GM21825 (cell line): ENCODE measurements at regions not wholly inside any gene's neighbourhood (a gene's known extent, or its start where the extent isn't known, plus 50 kb on each side); places are given as distances from the start of the nearest gene placed in this dataset.

Source experiments
- ATAC-seq: cut with Tn5 transposase; IDR thresholded peaks from one replicate; pipeline ENCODE4 v1.9.1; 2021; ENCODE audit warnings: mild to moderate bottlenecking, moderate library complexity; ENCODE audit not compliant: unreplicated experiment

DNA sequence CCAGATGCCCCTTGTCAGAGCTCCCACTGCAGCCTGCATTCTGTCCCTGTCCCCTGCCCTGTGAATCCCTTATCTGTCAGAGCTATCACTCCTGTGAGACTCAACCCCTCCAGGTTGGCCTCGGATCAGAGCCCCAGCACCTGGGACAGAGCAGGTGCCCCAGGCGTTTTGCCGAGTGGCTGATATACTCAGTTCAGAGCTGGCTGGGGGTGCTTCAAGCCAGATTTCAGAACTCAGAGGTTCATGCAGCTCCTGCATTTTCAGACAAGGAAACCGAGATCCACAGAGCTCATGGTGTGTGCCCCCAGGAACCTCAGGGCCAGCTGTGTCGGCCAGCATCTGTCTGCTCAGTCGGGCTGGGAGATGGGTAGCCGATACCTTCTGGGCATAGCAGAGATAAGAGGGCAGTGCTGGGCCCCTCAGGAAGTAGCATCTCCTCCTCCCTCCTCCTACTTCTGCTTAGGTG is 228.0 kb upstream of the RTL1 start:
- no peak for ATAC-seq

DNA sequence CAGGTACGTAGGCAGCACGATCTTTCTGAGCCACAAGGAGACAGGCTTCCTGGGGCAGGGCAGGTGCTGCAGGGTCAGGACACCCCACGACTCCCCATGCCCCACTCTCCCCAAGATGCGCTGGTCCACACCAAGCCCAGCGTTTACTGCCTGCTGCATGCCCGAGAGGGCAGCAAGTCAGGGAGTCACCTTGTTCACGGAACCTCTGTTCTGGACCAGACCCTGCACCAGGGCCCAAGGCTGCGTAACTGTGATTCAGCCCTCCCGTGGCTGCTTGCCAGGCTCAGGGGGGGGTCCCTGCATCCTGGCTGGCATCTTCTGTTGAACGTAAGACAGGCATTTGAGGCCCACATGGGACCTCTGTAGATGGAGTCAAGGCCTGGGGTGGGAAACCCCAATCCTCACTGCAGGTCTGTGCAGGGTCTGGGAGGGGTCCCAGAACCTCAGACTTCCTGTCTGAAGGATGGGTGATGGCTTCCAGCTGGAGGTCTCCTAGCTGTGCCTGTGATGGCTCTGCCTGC is 228.6 kb upstream of the RTL1 start:
- no peak for ATAC-seq

DNA sequence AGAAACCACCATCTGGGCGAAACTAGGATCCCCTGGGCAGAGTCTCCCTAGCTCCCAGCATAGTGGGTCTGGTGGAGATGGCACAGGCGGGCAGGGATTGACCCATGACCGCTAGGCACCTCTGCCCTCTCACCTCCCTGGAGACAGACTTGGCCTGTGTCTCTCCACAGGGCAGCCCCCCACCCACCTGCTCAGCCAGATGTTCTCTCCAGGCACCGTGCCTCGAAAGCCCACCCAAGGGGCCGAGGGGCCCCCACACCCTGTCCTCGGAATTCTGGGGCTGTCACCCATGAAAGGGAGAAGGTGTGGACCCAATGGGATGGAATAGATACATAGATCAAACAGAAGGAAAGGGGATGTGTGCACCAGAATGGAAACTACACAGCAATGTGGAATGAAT is 229.1 kb upstream of the RTL1 start:
- ATAC-seq = no peak

DNA sequence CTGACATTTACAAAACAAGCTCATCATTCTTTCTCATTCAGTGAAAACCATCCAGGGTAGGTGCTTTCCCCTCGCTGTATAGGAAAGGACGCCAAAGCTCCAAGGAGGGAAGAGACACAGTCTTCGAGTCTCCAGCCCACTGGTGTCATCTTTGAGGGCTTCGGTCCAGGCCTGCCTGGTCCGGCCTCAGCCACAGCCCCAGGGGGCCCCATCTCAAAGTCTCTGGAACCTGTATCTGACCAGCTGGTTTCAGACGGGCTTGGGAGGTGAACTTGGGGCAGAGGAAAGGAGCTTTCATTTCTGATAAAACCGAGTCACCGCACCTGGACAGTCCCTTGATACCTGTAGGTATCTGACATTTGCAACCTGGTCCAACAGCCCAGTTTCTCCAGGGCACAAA is 229.5 kb upstream of the RTL1 start:
- ATAC-seq = no peak

DNA sequence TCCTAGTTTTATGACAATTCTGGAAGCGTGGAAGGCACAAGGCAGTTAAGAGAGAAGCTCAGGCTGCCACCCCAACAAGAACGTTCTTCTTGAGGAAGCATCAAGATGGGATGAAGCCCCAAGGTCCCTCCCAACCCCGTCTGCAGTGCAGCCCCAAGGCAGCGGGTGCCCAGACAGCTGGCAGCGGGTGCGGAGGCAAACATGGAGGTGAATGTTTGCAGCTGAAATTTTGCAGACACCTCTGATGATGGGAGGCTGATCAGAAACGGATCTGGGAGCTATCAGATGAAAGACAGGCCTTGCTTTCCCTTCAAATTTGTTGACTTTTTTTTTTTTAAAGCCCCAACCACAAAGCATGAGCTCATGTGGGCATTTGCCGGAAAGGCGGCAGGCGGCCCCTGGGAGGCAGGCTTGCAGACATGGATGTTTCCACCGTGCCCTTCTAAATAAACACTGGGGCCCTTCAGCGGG is 230.7 kb upstream of the RTL1 start:
- ATAC-seq = no peak

DNA sequence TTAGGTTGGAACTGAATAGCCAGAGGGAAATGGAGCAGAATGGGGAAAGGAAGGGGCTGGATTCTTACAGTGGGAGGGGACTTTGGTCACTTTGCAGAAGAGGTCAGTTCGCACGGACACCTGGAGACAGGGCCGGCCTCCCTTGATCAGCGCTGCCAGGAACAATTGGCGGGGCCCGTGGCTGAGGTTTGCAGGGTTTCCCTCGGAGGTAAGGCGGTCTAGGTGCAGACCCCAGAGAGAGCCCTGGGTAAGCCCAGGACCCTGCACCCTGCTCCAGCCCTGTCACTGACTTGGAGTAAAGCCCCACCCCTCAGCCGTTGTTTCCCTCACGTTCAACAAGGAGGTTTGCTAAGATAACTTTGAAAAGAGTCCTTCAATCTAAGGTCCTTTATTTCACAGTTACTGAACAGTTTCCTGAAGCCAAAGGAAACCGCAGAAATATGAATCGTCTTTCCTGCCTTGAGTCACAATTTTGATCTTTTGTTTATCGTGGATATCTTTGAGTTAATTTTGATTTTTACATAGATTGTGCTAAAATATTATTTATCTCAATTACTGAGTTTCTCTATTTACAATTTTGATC is 231.4 kb upstream of the RTL1 start:
- ATAC-seq = no peak

DNA sequence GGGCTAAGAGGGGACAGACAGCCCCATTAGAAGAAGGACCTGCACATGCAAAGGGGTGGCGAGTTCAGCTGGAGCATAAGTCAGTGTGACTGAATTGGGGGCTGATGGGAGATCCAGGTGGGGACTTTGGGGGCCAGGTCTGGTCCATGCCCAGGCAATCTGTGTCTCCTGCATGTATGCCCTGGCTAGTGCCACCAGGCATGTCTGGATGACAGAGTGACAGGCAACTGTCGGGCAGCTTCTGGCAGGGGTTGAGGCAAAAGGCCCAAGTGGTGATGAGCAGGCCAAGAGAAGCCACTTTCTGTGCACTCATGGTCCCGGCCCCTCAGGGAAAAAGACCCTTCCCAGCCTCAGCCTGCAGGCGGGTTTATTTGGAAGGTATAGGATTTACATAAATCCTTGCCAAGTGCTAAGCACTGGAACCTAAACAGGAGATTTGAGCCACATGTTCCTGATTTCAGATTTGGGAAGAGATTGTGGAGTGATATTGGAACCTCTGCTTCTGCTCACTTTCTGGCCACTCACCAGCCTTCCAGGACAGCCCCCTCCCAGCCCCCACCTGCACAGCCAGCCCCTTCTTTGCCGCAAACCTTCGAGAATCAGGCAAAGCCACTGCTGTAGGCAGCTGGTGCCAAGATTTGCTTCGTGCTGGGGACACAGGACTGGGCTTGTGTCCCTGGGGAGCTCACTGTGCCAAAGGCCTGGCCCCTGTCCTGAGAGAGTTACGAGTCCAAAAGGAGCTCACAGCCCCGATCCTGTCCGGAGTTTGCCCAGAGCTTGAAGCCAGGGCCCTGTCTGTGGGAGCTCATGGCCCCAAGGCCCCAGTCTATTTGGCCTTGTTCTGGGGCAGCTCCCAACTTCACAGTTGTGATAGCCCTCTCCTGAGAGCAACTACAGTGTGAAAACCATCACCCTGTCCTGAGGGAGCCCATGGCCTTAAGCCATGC is 232.5 kb upstream of the RTL1 start:
- ATAC-seq = no peak

DNA sequence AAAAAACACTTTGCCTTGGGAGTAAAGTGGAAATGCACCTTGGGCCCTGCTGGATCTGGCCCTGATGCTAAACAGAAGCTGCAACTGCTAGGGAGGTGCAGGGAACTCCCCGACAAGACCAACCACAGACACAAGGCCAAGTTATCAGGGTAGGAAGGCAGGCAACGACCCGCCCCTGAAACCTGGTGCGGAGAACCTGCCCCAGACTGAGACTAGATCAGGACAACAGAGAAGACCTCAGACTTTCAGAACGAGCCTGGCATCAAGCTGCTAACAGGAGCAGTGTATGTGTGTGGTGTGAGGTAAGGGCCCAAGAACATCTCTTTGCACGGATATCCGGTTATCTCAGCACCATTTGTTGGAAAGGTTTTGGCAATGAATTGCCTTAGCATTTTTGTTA is 233.7 kb upstream of the RTL1 start:
- ATAC-seq = no peak

DNA sequence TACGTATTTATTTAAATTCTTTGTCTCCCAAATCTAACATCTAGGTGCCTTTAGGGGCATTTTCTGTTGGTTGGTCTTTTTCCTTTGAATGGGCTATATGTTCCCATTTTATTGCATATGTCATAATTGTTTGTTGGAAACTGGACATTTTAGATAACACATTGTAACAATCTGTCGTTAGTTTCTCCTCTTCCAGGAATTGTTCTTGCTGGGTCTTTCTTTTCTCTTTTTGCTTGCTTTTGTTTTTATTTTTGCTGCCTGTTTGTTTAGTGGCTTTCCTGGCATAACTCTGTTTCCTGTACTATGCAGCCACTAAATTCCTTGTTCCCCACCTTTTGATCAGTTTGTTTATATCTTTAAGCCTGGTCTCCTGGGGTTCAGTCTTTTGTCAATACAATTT is 244.3 kb upstream of the RTL1 start:
- no peak for ATAC-seq

DNA sequence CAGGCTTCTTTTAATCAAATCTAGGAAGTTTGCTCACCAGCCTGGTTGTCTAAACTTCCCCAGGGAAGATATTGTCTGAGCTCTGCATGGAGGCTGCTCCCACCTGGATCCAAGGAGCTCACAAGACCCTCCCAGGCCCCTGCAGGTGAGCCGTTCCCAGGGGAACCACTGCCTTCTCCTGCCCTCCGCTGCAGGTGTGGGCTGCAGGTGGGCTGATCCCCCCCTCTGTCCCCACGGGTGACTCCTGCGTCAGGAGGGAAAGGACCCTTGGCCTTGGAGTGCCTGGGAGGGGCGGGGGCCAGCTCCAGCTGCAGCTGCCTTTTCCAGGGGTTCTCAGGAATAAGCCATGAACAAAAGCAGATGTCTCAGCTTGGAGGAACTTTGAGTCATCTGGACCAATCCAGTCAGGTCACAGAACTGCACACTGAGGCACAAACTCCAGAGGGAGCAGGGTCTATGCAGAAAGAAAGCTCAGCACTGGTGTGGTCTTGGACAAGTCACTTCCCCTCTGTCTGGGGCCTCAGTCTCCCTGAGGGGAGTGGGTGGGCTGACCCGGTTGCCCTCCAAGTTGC is 246.6 kb upstream of the RTL1 start:
- ATAC-seq = no peak

DNA sequence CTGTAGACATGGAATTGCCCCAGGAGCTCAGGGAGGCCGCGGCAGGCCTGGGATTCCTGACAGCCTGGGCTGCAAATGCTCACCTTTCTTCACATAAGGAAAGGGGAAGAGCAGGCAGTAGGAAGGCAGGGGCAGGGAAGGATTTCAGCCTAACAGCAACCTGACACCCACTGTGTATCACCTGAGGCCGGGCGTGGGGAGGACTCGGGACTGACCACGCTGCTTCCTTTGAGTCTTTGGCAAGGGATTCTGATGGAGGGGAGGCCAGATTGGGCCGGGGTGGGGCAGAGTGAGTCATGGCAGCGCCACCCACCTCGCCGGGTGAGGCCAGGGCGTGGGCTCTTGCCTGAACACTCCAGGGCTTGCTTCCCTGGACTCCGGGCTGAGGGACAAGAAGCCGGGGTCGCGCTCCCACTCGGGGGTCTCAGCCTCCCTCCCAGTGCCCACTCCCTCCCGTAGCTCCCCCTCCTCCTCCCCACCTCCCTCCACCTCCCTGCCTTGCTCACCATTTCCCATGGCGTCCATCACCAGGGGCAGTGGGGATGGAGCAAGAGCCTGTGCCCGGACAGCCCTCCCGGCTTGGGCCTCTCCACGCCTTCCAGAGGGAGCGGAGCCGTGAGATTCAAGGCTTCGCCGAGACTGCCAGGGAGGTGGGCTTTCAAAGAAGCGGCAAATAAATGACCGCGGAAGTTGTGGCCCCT is 247.9 kb upstream of the RTL1 start:
- no peak for ATAC-seq

DNA sequence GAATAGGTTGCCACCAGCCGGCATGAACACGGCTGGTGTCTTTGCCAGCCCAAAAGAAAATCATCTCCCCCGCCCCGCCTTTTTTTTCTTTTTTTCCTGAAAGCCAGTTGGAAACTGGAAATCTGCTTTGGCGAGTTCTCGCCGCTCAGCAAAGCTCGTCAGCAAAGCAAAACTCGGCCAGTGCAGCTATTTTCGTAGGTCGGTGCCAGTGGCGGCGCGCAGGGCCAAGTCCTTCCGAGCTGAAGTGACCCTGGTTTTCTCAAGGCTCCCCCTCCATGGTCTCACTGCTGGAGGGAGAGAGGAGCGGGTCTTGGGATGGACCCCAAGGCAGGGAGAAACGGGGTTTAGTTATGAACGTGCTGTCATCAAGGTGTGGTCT is 248.4 kb upstream of the RTL1 start:
- no peak for ATAC-seq

DNA sequence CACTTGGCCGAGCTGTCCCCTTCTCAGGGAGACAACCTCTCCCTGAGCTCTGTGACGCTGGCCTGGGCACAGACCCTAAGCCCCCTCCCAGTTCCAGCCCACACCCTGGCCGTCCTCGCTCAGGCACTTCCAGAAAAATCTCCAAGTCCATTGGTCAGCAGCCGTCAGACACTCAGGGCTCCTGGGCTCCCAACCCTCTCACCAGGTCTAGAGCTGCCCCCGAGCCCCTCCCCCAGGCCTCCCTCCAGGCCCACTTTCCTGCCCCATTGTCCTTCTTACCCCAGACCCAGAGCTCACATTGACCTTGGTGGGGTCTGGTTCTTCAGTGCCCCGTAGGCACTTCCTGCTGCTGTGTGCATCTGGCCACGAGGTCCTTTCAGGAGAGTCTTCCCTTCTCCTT is 249.3 kb upstream of the RTL1 start:
- no peak for ATAC-seq

DNA sequence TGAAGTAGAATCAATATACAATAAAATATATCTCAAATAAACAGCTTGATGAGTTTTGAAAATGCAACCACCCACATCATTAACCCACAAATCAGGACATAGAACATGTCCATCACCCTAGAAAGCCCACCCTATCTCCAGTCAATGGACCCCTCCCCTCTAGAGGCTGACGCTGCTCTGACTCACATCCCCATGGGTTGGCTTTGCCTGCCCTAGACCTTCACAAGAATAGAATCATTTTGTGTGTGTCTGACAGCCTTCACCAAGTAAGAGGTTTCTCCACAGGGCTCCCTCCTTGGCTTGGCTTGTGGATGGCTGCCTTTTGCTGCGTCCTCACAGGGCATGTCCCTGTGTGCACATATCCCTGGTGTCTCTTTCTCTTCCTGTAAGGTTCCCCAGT is 250.2 kb upstream of the RTL1 start:
- ATAC-seq = no peak

DNA sequence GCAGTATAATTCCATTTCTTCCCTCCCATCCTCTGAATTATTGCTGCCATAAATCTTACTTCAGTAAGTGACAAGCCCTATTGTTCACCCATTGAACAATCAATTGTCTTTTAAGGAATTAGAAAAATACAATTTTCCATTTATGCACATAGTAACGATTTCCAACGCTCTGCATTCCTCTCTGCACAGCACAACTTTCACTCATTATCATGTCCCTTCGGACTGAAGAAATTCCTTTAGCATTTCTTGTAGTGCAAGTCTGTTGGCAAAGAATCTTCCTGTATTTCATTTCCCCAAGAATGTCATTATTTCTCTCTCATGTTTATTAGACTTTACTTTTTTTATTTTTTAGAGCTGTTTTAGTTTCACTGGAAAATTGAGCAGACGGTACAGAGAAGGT is 252.1 kb upstream of the RTL1 start:
- ATAC-seq = no peak

DNA sequence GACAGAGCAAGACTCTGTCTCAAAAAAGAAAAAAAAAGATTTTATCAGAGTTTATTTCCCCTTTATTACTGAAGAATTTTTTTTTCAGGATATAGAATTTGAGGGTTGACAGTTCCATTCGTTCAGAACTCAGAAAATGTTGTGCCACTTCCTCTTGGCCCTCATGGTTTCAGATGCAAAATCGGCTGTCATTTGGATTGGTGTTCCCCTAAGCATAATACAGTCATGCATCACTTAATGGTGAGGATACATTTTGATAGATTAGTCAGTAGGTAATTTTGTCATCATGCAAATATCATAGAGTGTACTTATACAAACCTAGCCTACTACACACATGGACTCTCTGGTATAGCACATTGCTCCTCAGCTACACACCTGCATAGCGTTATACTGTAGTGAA is 263.9 kb upstream of the RTL1 start:
- ATAC-seq = no peak

DNA sequence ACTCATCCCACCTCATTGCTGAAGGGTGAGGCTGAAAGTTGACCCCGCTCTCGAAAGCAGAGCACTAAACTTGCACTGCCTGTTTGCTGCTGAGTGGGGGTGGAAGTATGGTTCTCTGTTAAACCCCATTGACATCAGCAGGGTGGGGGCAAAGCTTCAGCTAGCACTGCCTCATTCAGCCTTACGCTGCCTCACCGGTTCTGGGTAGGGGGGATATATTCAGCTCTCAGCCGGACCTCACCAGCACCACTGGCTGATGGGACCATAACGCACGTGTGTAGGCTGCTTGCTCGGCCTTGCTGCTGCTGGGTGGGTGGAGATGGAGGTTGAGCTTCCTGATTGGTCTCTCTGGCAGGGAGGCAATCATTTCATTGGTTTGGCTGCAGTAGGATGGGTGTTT is 265.7 kb upstream of the RTL1 start:
- no peak for ATAC-seq

DNA sequence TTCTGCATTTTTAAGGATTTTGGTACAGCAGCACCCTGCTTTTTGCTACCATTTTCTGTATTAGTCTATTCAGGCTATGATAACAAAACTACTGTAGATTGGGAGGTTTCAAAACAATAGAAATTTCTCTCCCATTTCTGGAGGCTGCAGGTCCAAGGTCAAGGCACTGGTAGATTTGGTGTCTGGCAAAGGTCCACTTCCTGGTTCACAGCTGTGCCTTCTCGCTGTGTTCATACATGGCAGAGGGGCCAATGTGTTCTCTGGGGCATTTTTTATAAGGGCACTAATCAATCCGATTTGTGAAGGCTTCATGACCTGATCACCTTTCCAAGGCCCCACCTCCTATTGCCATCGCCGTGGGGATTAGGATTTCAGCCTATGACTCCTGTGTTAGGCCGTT is 268.1 kb upstream of the RTL1 start:
- no peak for ATAC-seq

DNA sequence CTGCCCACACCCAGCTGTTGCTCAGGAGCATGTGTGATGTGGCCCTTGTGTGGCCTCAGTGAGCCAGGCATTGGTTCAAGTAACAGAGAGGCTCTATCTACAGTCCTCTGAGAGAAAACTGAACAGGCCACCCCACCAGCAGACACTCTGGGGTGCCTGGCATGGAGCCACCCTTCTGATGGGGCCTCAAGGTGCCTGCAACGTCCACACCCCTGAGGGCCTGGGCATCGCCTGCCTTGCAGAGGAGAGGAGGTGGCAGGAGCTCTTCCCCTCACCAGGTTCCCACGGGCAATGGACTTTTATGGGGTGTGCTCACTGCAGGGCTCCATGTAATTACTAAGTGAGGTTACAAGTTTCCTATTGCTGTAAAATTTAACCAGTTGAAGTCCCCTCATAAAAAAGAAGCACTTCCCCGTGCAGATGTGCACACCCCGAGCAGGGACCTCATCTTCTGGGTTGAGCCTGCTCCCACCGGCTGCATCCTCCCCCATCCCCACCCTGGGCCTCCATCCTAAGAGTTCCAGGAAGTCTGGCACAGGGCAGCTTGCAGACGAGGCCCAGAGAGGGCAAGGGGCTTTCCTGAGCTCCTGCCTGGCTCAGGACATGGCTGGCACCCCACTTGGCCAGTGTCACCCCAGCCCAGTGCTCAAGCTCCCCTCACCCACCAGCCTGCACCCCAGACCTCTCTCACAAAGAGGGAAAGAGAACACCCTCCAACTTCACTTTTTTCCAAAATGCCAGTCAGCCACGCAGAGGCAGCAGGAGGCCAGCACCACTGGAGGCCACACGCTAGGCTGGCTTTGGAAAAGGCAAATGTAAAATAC is 270.4 kb upstream of the RTL1 start:
- ATAC-seq = no peak

DNA sequence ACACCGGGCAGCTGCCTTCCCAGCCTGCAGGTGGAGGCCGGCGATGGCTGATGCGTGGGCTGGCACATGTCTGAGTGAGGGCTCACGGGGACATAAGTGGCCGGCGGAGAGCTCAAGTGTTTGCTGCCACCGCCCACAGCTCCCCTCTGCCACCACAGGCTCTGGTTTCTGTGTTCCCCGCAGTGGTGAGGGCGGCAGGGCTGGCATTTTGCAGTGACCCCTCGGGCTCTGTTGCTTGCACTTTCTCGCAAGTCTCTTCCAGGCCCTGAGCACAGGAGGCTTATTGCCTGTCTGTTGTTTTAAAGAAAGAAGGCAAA is 271.0 kb upstream of the RTL1 start:
- no peak for ATAC-seq
